MM.1S (cell line): ENCODE measurements at regions not wholly inside any gene's neighbourhood (a gene's known extent, or its start where the extent isn't known, plus 50 kb on each side); places are given as distances from the start of the nearest gene placed in this dataset.

Experiments
- DNase-seq: peaks from one replicate; pipeline ENCODE4 v3.0.0-alpha.2; 2015
- H2AFZ ChIP-seq: fragments of 300-600 bp; sonication (generic); 2 replicates; pipeline ENCODE4 v1.6.0; 2016; ENCODE audit warnings: antibody characterized with exemption, low read length
- H3F3A ChIP-seq: fragments of 300-600 bp; sonication (generic); 2 replicates; pipeline ENCODE4 v1.6.1; 2016; ENCODE audit warnings: mild to moderate bottlenecking, antibody characterized with exemption, low read length, moderate library complexity, mixed read lengths; ENCODE audit not compliant: insufficient read depth
- H3K27ac ChIP-seq: fragments of 300-600 bp; sonication (generic); 2 replicates; pipeline ENCODE4 v1.5.1; 2016; ENCODE audit warnings: mild to moderate bottlenecking, low read length
- H3K27me3 ChIP-seq: fragments of 300-600 bp; sonication (generic); replicated peaks from 2 replicates; pipeline ENCODE4 v1.6.0; 2016; ENCODE audit warnings: low read length; ENCODE audit not compliant: insufficient read depth
- H3K36me3 ChIP-seq: fragments of 300-600 bp; sonication (generic); replicated peaks from 2 replicates; pipeline ENCODE4 v1.6.1; 2016; ENCODE audit warnings: mild to moderate bottlenecking, low read length, mixed read lengths; ENCODE audit not compliant: insufficient read depth
- H3K4me1 ChIP-seq: fragments of 300-600 bp; sonication (generic); 2 replicates; pipeline ENCODE4 v1.6.1; 2016; ENCODE audit warnings: low read length, mixed read lengths
- H3K4me2 ChIP-seq: fragments of 300-600 bp; sonication (generic); 2 replicates; pipeline ENCODE4 v1.6.0; 2016; ENCODE audit warnings: low read depth, low read length
- H3K4me3 ChIP-seq: fragments of 300-600 bp; sonication (generic); 2 replicates; pipeline ENCODE4 v1.5.1; 2016; ENCODE audit warnings: low read length, mixed read lengths
- H3K79me2 ChIP-seq: fragments of 300-600 bp; sonication (generic); 2 replicates; pipeline ENCODE4 v1.6.1; 2016; ENCODE audit warnings: mixed run types, low read length, mixed read lengths
- H3K9ac ChIP-seq: fragments of 300-600 bp; sonication (generic); 2 replicates; pipeline ENCODE4 v1.6.1; 2016; ENCODE audit warnings: low read length, mixed read lengths
- H3K9me2 ChIP-seq: fragments of 300-600 bp; sonication (generic); replicated peaks from 2 replicates; pipeline ENCODE4 v1.6.1; 2016; ENCODE audit warnings: mild to moderate bottlenecking, low read length, mixed read lengths; ENCODE audit not compliant: insufficient read depth
- H3K9me3 ChIP-seq: fragments of 300-600 bp; sonication (generic); replicated peaks from 2 replicates; pipeline ENCODE4 v1.6.1; 2016; ENCODE audit warnings: mild to moderate bottlenecking, low read length, mixed read lengths; ENCODE audit not compliant: insufficient read depth
- H4K20me1 ChIP-seq: fragments of 300-600 bp; sonication (generic); 2 replicates; pipeline ENCODE4 v1.6.1; 2016; ENCODE audit warnings: mild to moderate bottlenecking, low read length, moderate library complexity, mixed read lengths; ENCODE audit not compliant: insufficient read depth
- EZH2 ChIP-seq: fragments of 300-600 bp; sonication (generic); optimal IDR thresholded peaks from 2 replicates; pipeline ENCODE3; 2017; ENCODE audit warnings: low read depth, mild to moderate bottlenecking, antibody characterized with exemption, low read length, mixed read lengths
- EZH2phosphoT487 ChIP-seq: fragments of 300-600 bp; sonication (generic); IDR thresholded peaks from 2 replicates; pipeline ENCODE4 v1.6.1; 2018; ENCODE audit warnings: antibody characterized with exemption, low read length
- TF ChIP-seq, protein P1 (sequence below): fragments of 300-600 bp; sonication (generic); IDR thresholded peaks from 2 replicates; pipeline ENCODE4 v1.5.1; 2016; ENCODE audit warnings: antibody characterized with exemption, low read length, mixed read lengths

DNA sequence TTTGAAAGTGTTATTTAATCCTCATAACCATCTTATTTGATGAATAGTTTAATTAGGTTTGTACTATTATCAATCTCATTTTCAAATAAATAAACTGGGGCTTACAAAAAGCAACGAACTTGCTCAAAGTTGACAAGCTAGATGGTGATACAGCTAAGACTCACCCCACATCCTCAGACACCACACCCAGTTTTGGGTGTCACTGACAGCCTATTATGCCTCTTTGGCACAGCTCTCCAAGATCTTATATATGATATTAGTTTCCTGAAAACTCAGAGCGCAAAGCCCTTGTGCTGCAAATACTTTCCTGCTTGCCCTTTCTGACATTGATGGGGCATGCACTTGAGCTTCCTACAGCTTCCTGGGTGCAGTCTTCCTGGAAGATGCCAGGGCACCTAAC, 223.4 kb upstream of the GADL1 start:
- H2AFZ ChIP-seq: no peak overlapping the region
- H3F3A ChIP-seq: no peaks in the 10 kb centered on the region
- H3K36me3 ChIP-seq: no peaks in the 10 kb centered on the region
- H3K4me2 ChIP-seq: no peak overlapping the region
- DNase-seq: no peak
- H3K9me3 ChIP-seq: no peaks in the 10 kb centered on the region
- no peak overlapping the region for H3K4me3 ChIP-seq
- H3K27ac ChIP-seq: no peak overlapping the region
- H3K9ac ChIP-seq: no peak overlapping the region
- no peaks in the 10 kb centered on the region for H4K20me1 ChIP-seq
- H3K9me2 ChIP-seq: no peaks in the 10 kb centered on the region
- no peaks in the 10 kb centered on the region for H3K4me1 ChIP-seq
- no peak for TF ChIP-seq EZH2
- TF ChIP-seq, protein P1, sequence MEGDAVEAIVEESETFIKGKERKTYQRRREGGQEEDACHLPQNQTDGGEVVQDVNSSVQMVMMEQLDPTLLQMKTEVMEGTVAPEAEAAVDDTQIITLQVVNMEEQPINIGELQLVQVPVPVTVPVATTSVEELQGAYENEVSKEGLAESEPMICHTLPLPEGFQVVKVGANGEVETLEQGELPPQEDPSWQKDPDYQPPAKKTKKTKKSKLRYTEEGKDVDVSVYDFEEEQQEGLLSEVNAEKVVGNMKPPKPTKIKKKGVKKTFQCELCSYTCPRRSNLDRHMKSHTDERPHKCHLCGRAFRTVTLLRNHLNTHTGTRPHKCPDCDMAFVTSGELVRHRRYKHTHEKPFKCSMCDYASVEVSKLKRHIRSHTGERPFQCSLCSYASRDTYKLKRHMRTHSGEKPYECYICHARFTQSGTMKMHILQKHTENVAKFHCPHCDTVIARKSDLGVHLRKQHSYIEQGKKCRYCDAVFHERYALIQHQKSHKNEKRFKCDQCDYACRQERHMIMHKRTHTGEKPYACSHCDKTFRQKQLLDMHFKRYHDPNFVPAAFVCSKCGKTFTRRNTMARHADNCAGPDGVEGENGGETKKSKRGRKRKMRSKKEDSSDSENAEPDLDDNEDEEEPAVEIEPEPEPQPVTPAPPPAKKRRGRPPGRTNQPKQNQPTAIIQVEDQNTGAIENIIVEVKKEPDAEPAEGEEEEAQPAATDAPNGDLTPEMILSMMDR: no peak
- H3K27me3 ChIP-seq: no peaks in the 10 kb centered on the region
- no peaks in the 10 kb centered on the region for H3K79me2 ChIP-seq

DNA sequence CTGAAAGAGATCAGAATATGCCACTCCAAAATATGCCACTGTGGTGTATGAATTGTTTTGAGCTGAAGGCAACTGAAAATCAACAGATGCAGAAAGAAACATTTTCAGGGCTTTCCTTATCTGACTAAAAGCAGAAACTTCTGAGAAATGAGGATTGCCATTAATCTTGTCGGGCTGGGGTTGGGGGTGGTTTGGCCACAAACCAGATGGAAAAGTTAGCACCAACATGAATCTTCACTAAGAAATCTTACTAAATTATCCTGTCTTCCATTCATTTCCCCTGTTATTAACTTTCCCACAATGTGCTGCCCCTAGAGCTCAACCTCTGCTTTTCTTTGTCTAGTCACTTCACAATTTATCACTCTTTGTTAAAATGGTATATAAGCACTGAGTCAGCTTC, 229.9 kb upstream of the GADL1 start:
- Histone ChIP-seq H3K79me2 (no peaks in the 10 kb centered on the region), H3K9ac (no peak overlapping the region), H3K4me1 (no peaks in the 10 kb centered on the region), H3K27ac (no peak overlapping the region), H3F3A (no peaks in the 10 kb centered on the region), H3K4me3 (no peak overlapping the region), H3K9me3 (no peaks in the 10 kb centered on the region), H2AFZ (no peak overlapping the region), H3K27me3 (no peaks in the 10 kb centered on the region), H3K36me3 (no peaks in the 10 kb centered on the region), H3K4me2 (no peak overlapping the region), H4K20me1 (no peaks in the 10 kb centered on the region), H3K9me2 (no peaks in the 10 kb centered on the region)
- no peak for DNase-seq
- TF ChIP-seq, protein P1: no peak
- TF ChIP-seq EZH2 (no peak), EZH2phosphoT487 (no peak)

DNA sequence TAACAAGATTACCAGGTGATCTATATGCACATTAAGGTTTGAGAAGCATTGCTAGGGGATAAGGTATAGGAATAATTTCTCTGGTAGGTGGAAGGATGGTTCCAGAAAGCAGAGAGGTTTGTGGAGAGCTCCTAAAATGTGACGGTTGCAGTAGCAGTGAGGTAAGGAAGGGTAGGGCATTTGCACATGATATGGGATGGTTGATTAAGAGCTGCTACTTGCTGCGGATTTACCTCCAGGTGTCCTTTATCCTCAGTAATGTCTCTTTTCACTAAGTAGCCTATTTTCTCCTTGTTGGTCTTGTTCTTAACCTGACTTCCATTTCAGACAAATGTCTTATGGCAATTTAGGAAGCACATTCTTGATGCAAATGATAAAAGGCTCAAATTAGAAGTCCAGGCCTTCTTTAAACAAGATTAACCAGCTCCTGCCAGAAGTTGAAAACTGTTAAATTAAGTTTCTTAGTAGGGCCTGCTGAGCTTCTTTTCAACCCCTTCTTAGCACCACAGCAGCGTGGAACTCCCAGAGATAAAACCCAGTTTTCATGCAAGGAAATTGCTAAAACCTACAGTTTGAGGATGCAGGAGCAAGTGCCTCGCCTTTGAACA, 231.1 kb upstream of the GADL1 start:
- no peaks in the 10 kb centered on the region for H3K9me3 ChIP-seq

More for the DNA sequence above, 231.1 kb upstream of the GADL1 start:
- Histone ChIP-seq H3F3A (no peaks in the 10 kb centered on the region), H3K9ac (no peak overlapping the region), H3K79me2 (no peaks in the 10 kb centered on the region), H2AFZ (no peak overlapping the region), H3K4me1 (no peaks in the 10 kb centered on the region), H3K4me2 (no peak overlapping the region), H3K27ac (no peak overlapping the region), H3K36me3 (no peaks in the 10 kb centered on the region), H3K4me3 (no peak overlapping the region), H4K20me1 (no peaks in the 10 kb centered on the region), H3K27me3 (no peaks in the 10 kb centered on the region), H3K9me2 (no peaks in the 10 kb centered on the region)
- TF ChIP-seq EZH2 (no peak), EZH2phosphoT487 (no peak)
- TF ChIP-seq, protein P1: no peak
- DNase-seq: no peak
